ENCODE measurements at regions not wholly inside any gene's neighbourhood (a gene's known extent, or its start where the extent isn't known, plus 50 kb on each side); places are given as distances from the start of the nearest gene placed in this dataset.

- H3K27me3 ChIP-seq: no peaks in the 10 kb centered on the region
- H3K4me3 ChIP-seq: no peak overlapping the region
- DNase-seq (no peak), ATAC-seq (ENCODE audit: low FRiP score in 2 of 2) (no peak)
- H3K4me1 ChIP-seq: peaks cover 0 to 3% (median 0%) of the 10 kb centered on the region in 4 donors
- no peak overlapping the region for H3K27ac ChIP-seq
- H3K36me3 ChIP-seq: no peaks in the 10 kb centered on the region
- H3K9me3 ChIP-seq: no peaks in the 10 kb centered on the region
- TF ChIP-seq POLR2A (IDR thresholded peaks at IDR 0.05) (no peak), CTCF (IDR thresholded peaks at IDR 0.05) (no peak), POLR2AphosphoS5 (IDR thresholded peaks at IDR 0.05) (no peak), EP300 (IDR thresholded peaks at IDR 0.05) (no peak)
- WGBS, 2 donors: 55 to 60% methylated on average over 2 of the region's 2 CpGs
Observed at GRCh38 chr1:221877311-221877710, 135.4 kb upstream of the DUSP10 start.

GRCh38 chr1:221875004-221875330 lies 133.1 kb upstream of the DUSP10 start:
- Histone ChIP-seq H3K27me3 (no peaks in the 10 kb centered on the region), H3K36me3 (no peaks in the 10 kb centered on the region), H3K4me3 (no peak overlapping the region), H3K9me3 (no peaks in the 10 kb centered on the region), H3K27ac (no peak overlapping the region), H3K4me1 (no peaks in the 10 kb centered on the region)
- no peak for TF ChIP-seq POLR2A (IDR thresholded peaks at IDR 0.05)
- no peak for TF ChIP-seq EP300 (IDR thresholded peaks at IDR 0.05)
- no peak for TF ChIP-seq CTCF (IDR thresholded peaks at IDR 0.05)
- TF ChIP-seq POLR2AphosphoS5 (IDR thresholded peaks at IDR 0.05): no peak
- 80 to 82% methylated on average over 4 of the region's 4 CpGs for WGBS, 2 donors
- DNase-seq: no peak
- ATAC-seq (ENCODE audit: low FRiP score in 2 of 2): no peak

- ATAC-seq (ENCODE audit: low FRiP score in 2 of 2) (no peak), DNase-seq (no peak)
- Histone ChIP-seq H3K36me3 (no peaks in the 10 kb centered on the region), H3K27me3 (no peaks in the 10 kb centered on the region), H3K4me3 (no peak overlapping the region), H3K27ac (no peak overlapping the region), H3K4me1 (no peaks in the 10 kb centered on the region), H3K9me3 (no peaks in the 10 kb centered on the region)
- WGBS, 2 donors: 79 to 87% methylated on average over 2 to 3 of the region's 3 CpGs
- TF ChIP-seq CTCF (IDR thresholded peaks at IDR 0.05): no peak
- TF ChIP-seq POLR2A (IDR thresholded peaks at IDR 0.05): no peak
- no peak for TF ChIP-seq POLR2AphosphoS5 (IDR thresholded peaks at IDR 0.05)
- no peak for TF ChIP-seq EP300 (IDR thresholded peaks at IDR 0.05)
Observed at GRCh38 chr1:221874285-221875003, 132.6 kb upstream of the DUSP10 start.

GRCh38 chr1:221873673-221874072 lies 131.8 kb upstream of the DUSP10 start:
- DNase-seq (no peak), ATAC-seq (ENCODE audit: low FRiP score in 2 of 2) (no peak)
- Histone ChIP-seq H3K27ac (no peak overlapping the region), H3K9me3 (no peaks in the 10 kb centered on the region), H3K36me3 (no peaks in the 10 kb centered on the region), H3K27me3 (no peaks in the 10 kb centered on the region), H3K4me3 (no peak overlapping the region), H3K4me1 (no peaks in the 10 kb centered on the region)
- WGBS, 2 donors: 51 to 66% methylated on average over 2 of the region's 2 CpGs
- TF ChIP-seq CTCF (IDR thresholded peaks at IDR 0.05): no peak
- no peak for TF ChIP-seq POLR2AphosphoS5 (IDR thresholded peaks at IDR 0.05)
- no peak for TF ChIP-seq POLR2A (IDR thresholded peaks at IDR 0.05)
- TF ChIP-seq EP300 (IDR thresholded peaks at IDR 0.05): no peak

DNA sequence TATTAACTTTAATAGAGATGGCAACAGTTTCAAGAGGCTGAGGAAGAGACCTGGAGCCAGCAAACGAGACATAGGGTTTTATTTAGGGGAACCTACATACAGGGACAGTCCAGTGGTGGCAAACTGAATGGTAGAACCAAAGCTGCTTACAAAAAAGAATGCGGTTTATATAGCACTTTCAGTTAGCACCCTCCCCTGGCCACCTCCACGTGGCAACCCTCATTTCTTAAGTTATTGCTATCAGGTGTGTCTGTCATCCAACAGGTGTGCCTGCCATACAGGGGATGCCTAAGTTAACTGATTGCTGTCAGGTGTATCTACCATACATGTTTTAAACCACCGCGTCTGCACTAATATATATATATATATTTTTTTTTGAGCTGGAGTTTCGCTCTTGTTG lies 129.2 kb upstream of the DUSP10 start:
- no peak overlapping the region for H3K27ac ChIP-seq
- no peak overlapping the region for H3K4me3 ChIP-seq
- no peaks in the 10 kb centered on the region for H3K9me3 ChIP-seq
- no peak for TF ChIP-seq CTCF (IDR thresholded peaks at IDR 0.05)
- TF ChIP-seq POLR2AphosphoS5 (IDR thresholded peaks at IDR 0.05): no peak
- no peak for TF ChIP-seq POLR2A (IDR thresholded peaks at IDR 0.05)
- no peak for TF ChIP-seq EP300 (IDR thresholded peaks at IDR 0.05)
- no peaks in the 10 kb centered on the region for H3K36me3 ChIP-seq
- no peaks in the 10 kb centered on the region for H3K27me3 ChIP-seq
- DNase-seq (no peak), ATAC-seq (ENCODE audit: low FRiP score in 2 of 2) (no peak)
- no peaks in the 10 kb centered on the region for H3K4me1 ChIP-seq
- 92 to 97% methylated on average over 6 of the region's 6 CpGs for WGBS, 2 donors
